ENCODE measurements at regions not wholly inside any gene's neighbourhood (a gene's known extent, or its start where the extent isn't known, plus 50 kb on each side); places are given as distances from the start of the nearest gene placed in this dataset.
"Not testable (repeated sequence)": the region's sequence is repeated elsewhere in the genome, so short reads cannot be mapped to it uniquely, and the experiment has no call there.

- Histone ChIP-seq H3K36me3 (ENCODE audit: insufficient read depth, low read depth, low read length) (no peaks in the 10 kb centered on the region), H3K4me3 (ENCODE audit: low read length) (no peak overlapping the region), H3K27ac (ENCODE audit: low read length) (no peak overlapping the region), H3K9me3 (ENCODE audit: insufficient read depth, low read depth, low read length) (no peaks in the 10 kb centered on the region), H3K27me3 (ENCODE audit: insufficient read depth, low read length) (no peaks in the 10 kb centered on the region), H3K9ac (ENCODE audit: low read depth, low read length) (no peak overlapping the region), H3K4me1 (ENCODE audit: insufficient read depth, low read length) (peaks cover 12% of the 10 kb centered on the region)
Observed at GRCh38 chr4:107509615-107510014, 210.4 kb downstream of the PAPSS1 start.

GRCh38 chr4:107500551-107500950 is 219.5 kb downstream of the PAPSS1 start:
- Histone ChIP-seq H3K4me1 (ENCODE audit: insufficient read depth, low read length) (peaks cover 11% of the 10 kb centered on the region; the same call in 1 of the 2 replicates), H3K27ac (ENCODE audit: low read length) (no peak overlapping the region), H3K27me3 (ENCODE audit: insufficient read depth, low read length) (no peaks in the 10 kb centered on the region), H3K9me3 (ENCODE audit: insufficient read depth, low read depth, low read length) (no peaks in the 10 kb centered on the region), H3K4me3 (ENCODE audit: low read length) (no peak overlapping the region), H3K36me3 (ENCODE audit: insufficient read depth, low read depth, low read length) (no peaks in the 10 kb centered on the region), H3K9ac (ENCODE audit: low read depth, low read length) (no peak overlapping the region)

GRCh38 chr4:107497054-107497453 is 223.0 kb downstream of the PAPSS1 start:
- no peaks in the 10 kb centered on the region for H3K36me3 ChIP-seq (ENCODE audit: insufficient read depth, low read depth, low read length)
- H3K9me3 ChIP-seq (ENCODE audit: insufficient read depth, low read depth, low read length): no peaks in the 10 kb centered on the region
- no peak overlapping the region for H3K9ac ChIP-seq (ENCODE audit: low read depth, low read length)
- H3K27ac ChIP-seq (ENCODE audit: low read length): no peak overlapping the region
- H3K4me1 ChIP-seq (ENCODE audit: insufficient read depth, low read length): peaks cover 11% of the 10 kb centered on the region; the same call in 1 of the 2 replicates
- H3K4me3 ChIP-seq (ENCODE audit: low read length): no peak overlapping the region
- H3K27me3 ChIP-seq (ENCODE audit: insufficient read depth, low read length): no peaks in the 10 kb centered on the region

- Histone ChIP-seq H3K27ac (ENCODE audit: low read length) (no peak overlapping the region), H3K27me3 (ENCODE audit: insufficient read depth, low read length) (no peaks in the 10 kb centered on the region), H3K9me3 (ENCODE audit: insufficient read depth, low read depth, low read length) (no peaks in the 10 kb centered on the region), H3K4me1 (ENCODE audit: insufficient read depth, low read length) (no peaks in the 10 kb centered on the region), H3K36me3 (ENCODE audit: insufficient read depth, low read depth, low read length) (no peaks in the 10 kb centered on the region), H3K4me3 (ENCODE audit: low read length) (no peak overlapping the region), H3K9ac (ENCODE audit: low read depth, low read length) (no peak overlapping the region)
Observed at GRCh38 chr4:107492566-107492965, 227.5 kb downstream of the PAPSS1 start.

GRCh38 chr4:107490116-107490515 is 229.9 kb downstream of the PAPSS1 start:
- no peaks in the 10 kb centered on the region for H3K36me3 ChIP-seq (ENCODE audit: insufficient read depth, low read depth, low read length)
- no peak overlapping the region for H3K4me3 ChIP-seq (ENCODE audit: low read length)
- no peak overlapping the region for H3K9ac ChIP-seq (ENCODE audit: low read depth, low read length)
- H3K9me3 ChIP-seq (ENCODE audit: insufficient read depth, low read depth, low read length): no peaks in the 10 kb centered on the region
- H3K27me3 ChIP-seq (ENCODE audit: insufficient read depth, low read length): no peaks in the 10 kb centered on the region
- H3K4me1 ChIP-seq (ENCODE audit: insufficient read depth, low read length): no peaks in the 10 kb centered on the region
- no peak overlapping the region for H3K27ac ChIP-seq (ENCODE audit: low read length)

- H3K36me3 ChIP-seq (ENCODE audit: insufficient read depth, low read depth, low read length); H3K9me3 ChIP-seq (ENCODE audit: insufficient read depth, low read depth, low read length); H3K27me3 ChIP-seq (ENCODE audit: insufficient read depth, low read length); H3K4me3 ChIP-seq (ENCODE audit: low read length); H3K27ac ChIP-seq (ENCODE audit: low read length); H3K4me1 ChIP-seq (ENCODE audit: insufficient read depth, low read length); H3K9ac ChIP-seq (ENCODE audit: low read depth, low read length): not testable (repeated sequence)
Observed at GRCh38 chr4:107483621-107484020, 236.4 kb downstream of the PAPSS1 start.

- H3K9ac ChIP-seq (ENCODE audit: low read depth, low read length): no peak overlapping the region
- no peak overlapping the region for H3K27ac ChIP-seq (ENCODE audit: low read length)
- H3K9me3 ChIP-seq (ENCODE audit: insufficient read depth, low read depth, low read length): no peaks in the 10 kb centered on the region
Observed at GRCh38 chr4:107482546-107482945, 237.5 kb downstream of the PAPSS1 start.

GRCh38 chr4:107478327-107478980 is 241.6 kb downstream of the PAPSS1 start:
- no peaks in the 10 kb centered on the region for H3K27me3 ChIP-seq (ENCODE audit: insufficient read depth, low read length)
- no peaks in the 10 kb centered on the region for H3K9me3 ChIP-seq (ENCODE audit: insufficient read depth, low read depth, low read length)
- no peak overlapping the region for H3K27ac ChIP-seq (ENCODE audit: low read length)
- H3K36me3 ChIP-seq (ENCODE audit: insufficient read depth, low read depth, low read length): no peaks in the 10 kb centered on the region
- H3K4me1 ChIP-seq (ENCODE audit: insufficient read depth, low read length): no peaks in the 10 kb centered on the region
- H3K9ac ChIP-seq (ENCODE audit: low read depth, low read length): no peak overlapping the region
- no peak overlapping the region for H3K4me3 ChIP-seq (ENCODE audit: low read length)

More at GRCh38 chr4:107482546-107482945, 237.5 kb downstream of the PAPSS1 start:
- Histone ChIP-seq H3K4me3 (ENCODE audit: low read length) (no peak overlapping the region), H3K36me3 (ENCODE audit: insufficient read depth, low read depth, low read length) (no peaks in the 10 kb centered on the region), H3K4me1 (ENCODE audit: insufficient read depth, low read length) (no peaks in the 10 kb centered on the region), H3K27me3 (ENCODE audit: insufficient read depth, low read length) (no peaks in the 10 kb centered on the region)

GRCh38 chr4:107473126-107473525 is 246.9 kb downstream of the PAPSS1 start:
- no peak overlapping the region for H3K4me3 ChIP-seq (ENCODE audit: low read length)
- H3K27me3 ChIP-seq (ENCODE audit: insufficient read depth, low read length): no peaks in the 10 kb centered on the region
- H3K9me3 ChIP-seq (ENCODE audit: insufficient read depth, low read depth, low read length): no peaks in the 10 kb centered on the region
- H3K4me1 ChIP-seq (ENCODE audit: insufficient read depth, low read length): no peaks in the 10 kb centered on the region
- H3K27ac ChIP-seq (ENCODE audit: low read length): no peak overlapping the region
- no peak overlapping the region for H3K9ac ChIP-seq (ENCODE audit: low read depth, low read length)
- no peaks in the 10 kb centered on the region for H3K36me3 ChIP-seq (ENCODE audit: insufficient read depth, low read depth, low read length)

- Histone ChIP-seq H3K4me3 (ENCODE audit: low read length) (no peak overlapping the region), H3K4me1 (ENCODE audit: insufficient read depth, low read length) (no peaks in the 10 kb centered on the region), H3K27ac (ENCODE audit: low read length) (no peak overlapping the region), H3K36me3 (ENCODE audit: insufficient read depth, low read depth, low read length) (no peaks in the 10 kb centered on the region), H3K9ac (ENCODE audit: low read depth, low read length) (no peak overlapping the region), H3K9me3 (ENCODE audit: insufficient read depth, low read depth, low read length) (no peaks in the 10 kb centered on the region), H3K27me3 (ENCODE audit: insufficient read depth, low read length) (no peaks in the 10 kb centered on the region)
Observed at GRCh38 chr4:107472265-107472948, 247.6 kb downstream of the PAPSS1 start.

GRCh38 chr4:107470173-107470572 is 249.9 kb downstream of the PAPSS1 start:
- Histone ChIP-seq H3K4me3 (ENCODE audit: low read length) (no peak overlapping the region), H3K9ac (ENCODE audit: low read depth, low read length) (no peak overlapping the region), H3K4me1 (ENCODE audit: insufficient read depth, low read length) (no peaks in the 10 kb centered on the region), H3K9me3 (ENCODE audit: insufficient read depth, low read depth, low read length) (no peaks in the 10 kb centered on the region), H3K36me3 (ENCODE audit: insufficient read depth, low read depth, low read length) (no peaks in the 10 kb centered on the region), H3K27ac (ENCODE audit: low read length) (no peak overlapping the region), H3K27me3 (ENCODE audit: insufficient read depth, low read length) (no peaks in the 10 kb centered on the region)

- Histone ChIP-seq H3K36me3 (ENCODE audit: insufficient read depth, low read depth, low read length) (no peaks in the 10 kb centered on the region), H3K9me3 (ENCODE audit: insufficient read depth, low read depth, low read length) (no peaks in the 10 kb centered on the region), H3K4me3 (ENCODE audit: low read length) (no peak overlapping the region), H3K27me3 (ENCODE audit: insufficient read depth, low read length) (no peaks in the 10 kb centered on the region), H3K9ac (ENCODE audit: low read depth, low read length) (no peak overlapping the region), H3K4me1 (ENCODE audit: insufficient read depth, low read length) (no peaks in the 10 kb centered on the region), H3K27ac (ENCODE audit: low read length) (no peak overlapping the region)
Observed at GRCh38 chr4:107468812-107469211, 251.2 kb downstream of the PAPSS1 start.
